Mucosa of gallbladder (tissue), 1 donor: ENCODE measurements at regions not wholly inside any gene's neighbourhood (a gene's known extent, or its start where the extent isn't known, plus 50 kb on each side); places are given as distances from the start of the nearest gene placed in this dataset.
"Not testable (repeated sequence)": the region's sequence is repeated elsewhere in the genome, so short reads cannot be mapped to it uniquely, and the experiment has no call there.

Experiments
- DNase-seq: peaks from one replicate; pipeline ENCODE4 v3.0.0-alpha.2; 2020; ENCODE audit warnings: low spot score
- donor health status: DM: no; HTN: no; CAD: no.

DNA sequence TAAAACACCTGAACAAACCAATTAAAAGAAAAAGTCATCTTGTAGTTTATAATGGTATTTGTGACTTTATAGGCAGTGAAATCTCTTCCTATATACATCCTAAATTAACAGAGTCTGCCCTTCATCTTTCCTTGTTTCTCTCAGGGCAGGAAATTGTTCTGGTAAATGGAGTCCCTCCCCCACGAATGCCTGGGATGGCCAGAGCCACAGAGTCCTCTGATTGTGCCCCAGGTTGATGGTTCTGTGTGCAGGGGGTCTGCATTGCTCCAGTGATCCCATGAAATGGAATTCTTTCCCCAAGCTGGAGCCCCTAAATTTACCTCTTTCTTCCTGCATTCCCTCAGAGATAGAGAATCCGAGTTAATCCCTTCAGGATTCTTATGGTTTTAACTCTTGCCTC lies 155.5 kb downstream of the MTX2 start:
- DNase-seq = no peak

DNA sequence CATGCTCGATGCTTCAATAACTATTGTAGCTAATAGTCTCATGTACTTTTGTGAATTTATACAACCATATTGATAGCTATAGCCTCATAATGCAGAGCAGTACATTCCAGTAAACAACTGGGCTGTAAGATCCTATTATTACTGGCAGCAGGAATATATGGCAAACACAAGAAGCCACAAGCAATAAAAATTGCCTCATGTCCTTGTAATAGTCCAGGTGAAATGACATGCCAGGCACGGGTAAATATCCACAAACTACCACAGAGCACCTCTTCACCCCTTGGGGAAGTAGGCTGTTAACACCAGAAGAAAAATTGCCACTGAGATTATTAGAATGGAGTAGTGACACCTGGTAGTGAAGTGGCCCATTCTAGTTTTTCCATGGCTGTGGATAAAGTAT lies 158.3 kb downstream of the MTX2 start:
- no peak for DNase-seq

DNA sequence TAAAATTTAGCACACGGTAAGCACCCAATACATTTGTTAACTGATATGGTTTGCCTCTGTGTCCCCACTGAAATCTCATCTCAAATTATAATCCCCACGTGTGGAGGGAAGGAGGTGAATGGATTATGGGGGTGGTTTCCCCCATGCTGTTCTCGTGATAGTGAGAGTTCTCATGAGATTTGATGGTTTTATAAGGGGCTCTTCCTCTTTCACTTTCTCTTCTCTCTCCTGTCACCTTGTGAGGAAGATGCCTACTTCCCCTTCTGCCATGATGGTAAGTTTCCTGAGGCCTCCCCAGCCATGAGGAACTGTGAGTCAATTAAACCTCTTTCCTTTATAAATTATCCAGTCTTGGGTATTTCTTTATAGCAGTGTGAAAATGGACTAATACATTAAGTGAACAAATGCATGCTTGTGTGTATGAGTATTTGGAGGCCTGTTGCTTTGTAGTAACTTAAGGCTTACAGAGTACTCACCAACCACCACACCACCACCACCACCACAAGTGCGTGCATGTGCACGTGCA lies 159.8 kb downstream of the MTX2 start:
- DNase-seq = not testable (repeated sequence)

DNA sequence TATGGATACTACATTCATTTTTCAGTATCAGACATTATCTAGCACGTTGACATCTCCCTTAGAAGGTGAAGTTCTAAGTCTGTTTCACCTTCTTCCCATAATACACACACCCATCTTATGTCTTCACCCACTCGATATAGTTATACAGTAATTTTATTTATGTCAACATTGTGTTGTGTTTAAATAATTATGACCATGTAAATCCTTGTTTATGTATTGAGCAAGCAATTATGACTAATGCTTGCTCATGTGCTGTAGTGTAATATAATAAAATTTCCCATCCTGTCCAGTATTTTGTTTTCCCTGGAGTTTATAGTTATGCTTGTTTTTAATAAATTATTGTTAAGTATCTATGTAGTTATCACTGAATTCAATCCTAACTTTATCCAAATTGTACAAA lies 163.2 kb downstream of the MTX2 start:
- no peak for DNase-seq

DNA sequence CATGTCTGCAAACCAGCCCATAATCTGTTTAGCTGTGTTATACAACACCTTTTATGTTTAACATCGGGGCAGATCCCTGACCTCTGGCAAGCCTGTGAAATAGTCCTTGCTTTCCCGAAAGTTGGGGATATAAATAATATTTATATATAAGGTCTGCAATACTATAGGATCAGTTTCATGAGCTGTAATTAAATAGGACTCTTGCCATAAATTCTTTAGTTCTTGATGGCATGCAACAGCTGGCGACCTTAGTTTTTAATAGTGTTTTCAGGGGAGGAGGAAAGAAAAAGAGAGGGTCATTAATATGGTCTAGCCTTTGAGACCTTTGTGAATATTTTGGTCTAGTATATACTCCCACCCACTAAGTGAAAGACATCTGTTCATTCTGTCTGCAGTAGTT lies 166.5 kb downstream of the MTX2 start:
- no peak for DNase-seq

DNA sequence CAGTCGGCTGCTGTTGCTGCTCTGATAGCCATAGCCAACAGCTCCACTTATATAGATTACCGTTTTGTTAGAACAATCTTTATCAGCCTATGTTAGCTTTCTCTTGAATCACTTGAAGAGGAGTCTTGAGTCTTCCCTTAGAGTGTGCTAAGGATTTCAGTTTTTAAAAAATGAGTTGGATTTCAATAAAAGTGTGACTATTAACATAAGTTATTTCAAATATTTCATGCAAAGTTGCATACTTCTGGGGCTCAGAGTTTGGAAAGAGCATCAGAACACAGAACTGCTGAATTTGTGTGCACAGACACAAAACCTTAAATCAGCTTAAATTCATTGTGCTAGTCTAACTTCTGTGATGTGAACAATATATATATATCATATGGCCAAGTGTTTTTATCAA lies 174.7 kb downstream of the MTX2 start:
- no peak for DNase-seq

DNA sequence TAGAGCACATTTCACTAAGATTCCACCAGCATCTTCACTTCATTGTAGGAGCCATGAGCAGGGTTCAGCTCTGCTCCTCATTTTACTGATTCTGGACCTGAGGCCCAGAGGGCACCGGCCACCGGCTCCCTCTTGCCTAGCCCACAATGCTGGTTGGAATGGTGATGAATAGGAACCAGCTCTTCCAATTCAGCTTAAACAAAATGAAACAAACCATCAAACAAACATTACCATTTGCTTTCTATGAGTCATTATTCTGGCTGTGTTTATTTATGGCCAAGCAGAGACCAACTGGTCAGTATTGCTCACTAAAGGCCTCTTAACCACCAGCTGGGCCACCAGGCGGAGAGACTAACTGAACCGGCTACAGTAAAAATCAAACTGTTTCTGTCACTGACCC lies 176.7 kb downstream of the MTX2 start:
- DNase-seq = no peak

DNA sequence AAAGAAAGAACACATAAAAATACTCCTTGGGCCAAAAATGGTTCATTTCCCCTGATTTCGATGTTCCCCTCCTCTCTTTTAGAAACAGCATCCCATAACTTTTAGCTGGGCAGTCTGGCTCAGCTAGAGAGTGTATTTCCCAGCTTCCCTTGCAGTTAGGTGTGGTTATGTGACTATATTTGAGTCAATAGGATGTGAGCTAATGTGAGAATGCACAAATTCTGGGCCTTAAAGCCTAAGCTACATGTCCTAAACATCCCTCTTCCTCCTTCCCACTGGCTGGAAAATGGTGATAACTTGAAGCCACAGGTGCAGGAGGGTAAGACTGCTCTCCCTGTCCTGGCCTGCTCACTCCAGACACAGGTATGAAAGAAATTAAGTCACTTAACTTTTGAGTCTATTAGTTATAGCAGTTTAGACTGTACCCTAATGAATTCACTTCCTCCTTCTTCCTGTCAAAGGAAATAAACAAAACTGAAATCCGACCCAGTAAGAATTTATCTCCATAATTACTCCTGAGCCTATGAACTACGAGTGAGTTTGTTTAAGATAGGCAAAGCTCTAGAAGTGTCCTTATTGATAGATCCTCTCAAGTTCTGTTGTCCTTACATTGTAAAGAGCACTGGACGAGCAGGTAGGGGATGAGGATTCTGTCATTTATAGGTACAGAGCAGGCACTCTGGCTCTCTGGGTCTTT lies 177.6 kb downstream of the MTX2 start:
- DNase-seq = no peak

DNA sequence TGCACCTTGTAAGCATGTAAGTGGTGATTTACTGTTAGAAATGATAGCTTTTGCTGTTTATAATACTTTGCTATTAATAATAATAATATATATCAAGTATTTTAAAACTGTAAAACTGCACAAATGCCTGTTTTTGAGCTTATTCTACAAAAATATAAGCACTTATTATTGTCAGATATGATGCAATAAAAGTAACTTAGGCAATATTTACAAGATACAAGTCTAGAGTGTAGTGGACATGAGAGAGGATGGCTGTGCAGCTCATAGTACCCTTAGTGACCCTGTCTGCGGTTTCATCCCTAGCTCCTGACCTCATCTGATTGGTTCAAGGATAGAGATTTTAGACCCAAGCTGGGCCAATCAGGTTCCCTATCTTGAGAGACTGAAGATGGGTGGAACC lies 178.4 kb downstream of the MTX2 start:
- DNase-seq = no peak

DNA sequence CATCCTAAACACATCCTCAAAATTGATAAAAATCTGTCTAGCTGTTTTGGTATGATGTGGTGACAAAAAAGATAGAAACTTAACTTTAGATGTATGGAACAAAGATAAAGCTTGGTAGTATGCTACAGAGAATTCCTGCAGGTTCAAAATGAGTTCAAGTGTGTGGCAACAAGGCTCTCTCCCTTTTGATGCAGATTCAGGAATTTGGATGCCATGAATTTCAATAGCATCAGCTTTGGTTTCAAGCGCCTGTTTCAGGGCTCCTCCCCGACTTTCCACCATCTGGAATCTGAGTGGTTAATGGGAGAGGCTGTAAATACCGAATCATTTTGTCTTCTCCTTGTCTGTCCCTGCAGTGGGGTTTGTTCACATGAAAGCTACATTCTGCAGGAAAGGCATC lies 180.6 kb downstream of the MTX2 start:
- no peak for DNase-seq

DNA sequence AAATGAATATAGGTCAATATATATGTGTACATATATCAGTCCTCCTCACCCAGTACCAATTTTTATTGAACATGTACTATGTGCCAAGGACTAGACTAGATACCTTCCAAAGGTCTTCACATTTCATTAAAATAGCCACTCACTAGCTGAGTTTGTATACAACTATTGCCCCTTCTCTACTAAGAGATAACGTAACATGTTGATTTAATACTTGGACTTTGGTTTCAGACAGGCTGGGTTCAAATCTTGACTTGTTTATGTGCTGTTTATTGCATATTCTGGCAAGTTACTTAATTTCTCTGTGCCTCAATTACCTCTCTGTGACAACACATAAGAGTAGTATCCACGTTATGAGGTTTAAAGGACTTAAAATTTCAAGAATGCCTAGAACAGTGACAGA lies 184.5 kb downstream of the MTX2 start:
- no peak for DNase-seq

DNA sequence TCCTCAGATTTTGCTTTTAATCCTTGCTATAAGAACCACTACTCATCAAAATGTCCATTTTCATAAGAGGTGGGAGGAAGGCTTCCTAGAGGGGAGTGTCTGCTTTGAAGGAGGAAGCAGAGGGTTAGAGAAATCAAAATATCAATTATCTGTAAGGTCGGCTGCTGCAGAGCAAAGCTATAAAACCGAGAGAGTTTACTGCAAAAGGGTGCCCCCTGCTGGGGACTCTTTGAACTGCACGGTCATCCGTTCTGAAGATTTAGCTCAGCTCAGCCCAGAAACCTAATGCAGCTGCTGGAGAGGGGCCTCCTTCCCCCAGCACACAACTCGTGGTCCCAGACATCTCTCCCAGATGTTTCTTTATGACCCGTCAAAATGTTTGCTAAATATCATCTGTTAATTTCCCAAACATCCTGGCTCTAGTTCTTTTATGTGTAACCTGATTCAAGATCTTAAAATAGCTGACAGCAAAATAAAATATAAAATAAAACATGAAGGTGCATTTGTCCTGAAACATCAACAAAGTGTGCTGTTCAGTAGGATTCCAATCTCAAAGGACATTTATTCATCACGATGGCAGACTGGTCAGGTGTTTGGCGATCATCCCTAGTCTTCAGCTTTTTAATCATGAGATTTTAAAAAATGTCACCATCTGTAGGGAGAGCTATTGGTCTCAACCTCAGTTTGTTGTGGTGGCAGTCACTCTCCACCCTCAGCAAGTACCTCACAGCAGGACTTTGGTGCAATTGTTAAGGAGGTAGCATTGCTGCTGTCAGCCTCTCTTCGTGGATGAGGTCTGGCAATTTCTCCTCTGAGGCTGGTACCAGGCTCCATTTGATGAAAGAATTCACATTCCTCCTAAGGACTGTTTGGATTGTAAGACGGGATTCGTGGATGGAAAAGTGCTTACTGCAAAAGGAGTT lies 185.9 kb downstream of the MTX2 start:
- DNase-seq = peak; percentile 86

DNA sequence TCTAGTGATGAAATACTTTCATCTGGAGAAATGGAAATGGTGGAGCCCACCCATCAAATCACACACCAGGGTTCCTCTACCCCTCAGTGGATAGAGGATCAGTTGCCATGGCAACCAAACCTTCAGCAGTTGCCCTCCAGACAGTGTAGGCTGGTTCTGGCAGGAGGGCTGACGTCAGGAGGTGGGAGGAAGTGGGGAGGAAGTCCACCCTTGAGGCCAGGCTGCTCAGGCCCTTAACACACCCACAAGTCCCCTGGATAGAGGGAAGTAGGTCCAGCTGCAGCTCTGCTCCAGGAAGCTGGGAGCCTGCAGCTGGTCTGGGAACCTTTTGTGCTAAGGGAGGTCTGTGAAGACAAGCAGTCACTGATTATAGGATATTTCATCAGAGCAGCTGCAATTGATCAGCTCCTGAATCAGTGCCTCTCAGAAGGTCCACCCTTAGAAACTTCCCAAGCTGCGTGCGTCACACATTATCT lies 186.6 kb downstream of the MTX2 start:
- peak; percentile 20 for DNase-seq

DNA sequence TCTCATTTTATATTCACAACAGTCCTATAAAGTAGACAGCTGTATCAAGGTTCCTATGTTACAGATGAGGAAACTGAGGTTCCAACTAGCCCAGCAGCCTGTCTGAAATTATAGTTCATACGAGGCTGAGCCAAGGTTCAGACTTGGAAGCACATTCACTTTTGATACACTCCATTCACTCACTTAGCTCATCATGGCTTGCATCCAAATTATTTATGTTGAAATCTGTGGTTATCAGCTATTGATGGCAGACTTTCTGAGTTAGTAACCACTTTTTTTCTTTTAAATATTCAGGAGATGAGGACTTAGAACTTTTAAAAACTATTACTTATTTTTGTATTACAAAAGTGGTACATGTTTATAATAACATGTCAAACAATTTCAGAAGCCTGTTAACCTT lies 188.2 kb downstream of the MTX2 start:
- DNase-seq = no peak

DNA sequence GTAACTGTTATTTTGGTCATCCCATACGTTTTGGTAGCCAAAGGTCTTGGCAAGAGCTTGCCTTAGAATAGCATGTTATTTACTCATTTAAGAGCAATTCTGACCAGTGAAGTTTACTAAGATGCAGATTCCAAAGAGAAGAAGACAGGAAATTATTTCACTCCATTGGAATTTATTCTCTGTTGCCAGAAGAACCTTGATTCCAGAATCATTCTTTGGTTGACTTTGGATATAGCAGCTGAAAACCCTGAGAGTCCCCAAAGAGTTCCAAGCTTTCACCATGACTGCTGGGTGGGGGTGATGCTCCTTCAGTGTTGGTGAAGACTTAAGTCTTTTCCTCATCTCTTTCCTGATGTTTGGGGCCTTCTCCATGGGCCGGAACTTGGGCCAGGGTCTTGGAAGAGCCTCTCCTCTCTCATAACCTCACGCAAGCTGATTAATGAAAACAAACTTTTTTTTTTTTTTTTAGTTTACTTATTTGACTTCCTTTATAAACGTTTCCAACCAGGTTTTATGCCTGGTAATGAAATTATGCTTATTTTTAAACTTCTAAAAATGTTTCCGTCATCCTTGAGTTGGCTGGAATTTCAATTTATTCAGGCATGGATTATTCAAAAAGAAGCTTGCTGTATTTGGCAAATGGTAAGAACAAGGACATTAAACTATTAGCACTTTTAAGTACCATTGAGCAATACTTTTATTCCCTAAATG lies 192.0 kb downstream of the MTX2 start:
- no peak for DNase-seq

DNA sequence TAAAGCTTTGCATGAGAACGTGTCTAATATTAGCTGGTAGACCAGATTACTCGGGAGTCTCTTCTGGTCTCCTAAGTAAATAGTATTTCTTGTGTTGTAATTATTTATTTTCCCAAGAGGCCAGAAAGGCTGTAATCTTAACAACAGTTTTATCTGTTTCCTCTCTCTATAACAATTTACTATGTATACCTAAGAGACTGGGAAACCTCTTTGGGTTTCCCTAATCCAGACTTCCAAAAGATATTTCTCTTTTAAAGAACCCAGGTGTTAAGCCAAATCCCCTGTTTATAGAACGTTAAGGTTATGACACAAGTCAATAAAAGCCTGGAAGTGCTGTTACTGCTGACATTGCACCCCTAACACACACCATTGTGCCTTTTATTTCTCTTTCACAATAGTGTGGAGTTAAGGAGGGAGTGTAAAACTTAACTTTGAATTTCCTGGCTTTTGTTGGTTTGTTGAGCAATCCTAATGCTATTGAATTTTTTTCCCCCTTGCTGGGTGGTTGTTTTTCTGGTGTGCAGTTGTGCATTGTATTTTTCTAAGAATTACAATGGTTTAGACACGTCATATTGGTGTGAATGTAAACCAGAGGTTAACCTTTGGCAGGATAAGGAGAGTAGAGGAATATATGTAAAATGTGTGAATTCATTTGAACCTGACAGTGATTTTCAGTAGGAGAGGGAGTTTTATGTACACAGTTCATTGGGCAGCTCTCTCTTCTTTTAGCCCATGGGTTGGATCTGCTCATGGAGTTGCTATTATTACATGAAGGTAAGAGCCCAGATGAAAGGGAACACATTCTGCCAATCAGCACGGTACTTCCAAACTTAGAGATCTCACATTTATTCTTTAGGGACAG lies 192.8 kb downstream of the MTX2 start:
- DNase-seq = no peak

DNA sequence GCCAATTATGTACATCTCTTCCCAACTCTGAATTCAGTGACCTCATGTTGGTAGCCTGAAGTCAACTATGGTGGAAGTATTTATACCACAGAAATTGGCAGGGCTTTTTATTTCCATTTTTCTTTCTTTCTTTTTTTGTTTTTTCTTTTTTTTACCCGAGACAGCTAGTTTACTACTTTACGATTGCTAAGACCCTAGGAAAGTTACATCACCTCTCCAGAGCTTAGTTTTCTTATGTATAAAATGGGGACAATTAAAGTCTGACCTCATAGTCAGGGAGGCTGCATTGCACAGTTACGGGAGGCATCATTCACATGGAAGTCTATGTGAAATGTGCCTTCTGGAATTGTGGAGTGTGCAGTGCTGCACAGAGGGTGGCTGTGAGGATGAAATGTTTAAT lies 194.3 kb downstream of the MTX2 start:
- no peak for DNase-seq

DNA sequence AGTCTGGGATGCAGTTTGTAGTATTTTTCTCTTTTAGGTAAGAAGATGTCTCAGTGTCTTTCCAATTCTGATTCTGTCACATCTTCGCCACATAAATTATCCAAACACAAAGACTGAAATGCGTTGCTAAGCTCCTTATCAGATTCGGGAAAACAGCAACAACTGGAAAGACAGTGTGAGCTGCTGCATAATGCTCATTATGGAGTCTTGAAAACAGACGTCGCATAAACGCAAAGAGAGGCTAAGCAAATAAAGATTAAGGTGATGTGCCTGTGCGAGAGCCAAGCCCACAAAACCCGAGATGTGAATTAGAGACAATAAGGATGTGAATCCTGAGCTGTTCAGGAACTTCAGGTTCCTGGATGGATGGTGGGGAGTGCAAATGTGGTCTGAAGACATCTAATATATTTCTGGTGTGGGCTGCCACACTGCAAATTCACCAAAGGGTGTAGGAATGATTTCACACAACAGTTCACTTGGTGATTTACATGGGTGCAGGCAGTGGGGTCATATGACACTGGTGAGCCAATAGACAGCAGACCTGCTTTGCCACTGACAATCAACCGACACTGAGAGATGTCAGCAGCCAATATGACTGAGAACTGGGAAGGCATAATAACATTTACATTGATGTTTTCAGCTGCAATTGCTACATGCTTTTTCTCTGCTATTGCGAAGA lies 195.8 kb downstream of the MTX2 start:
- no peak for DNase-seq

DNA sequence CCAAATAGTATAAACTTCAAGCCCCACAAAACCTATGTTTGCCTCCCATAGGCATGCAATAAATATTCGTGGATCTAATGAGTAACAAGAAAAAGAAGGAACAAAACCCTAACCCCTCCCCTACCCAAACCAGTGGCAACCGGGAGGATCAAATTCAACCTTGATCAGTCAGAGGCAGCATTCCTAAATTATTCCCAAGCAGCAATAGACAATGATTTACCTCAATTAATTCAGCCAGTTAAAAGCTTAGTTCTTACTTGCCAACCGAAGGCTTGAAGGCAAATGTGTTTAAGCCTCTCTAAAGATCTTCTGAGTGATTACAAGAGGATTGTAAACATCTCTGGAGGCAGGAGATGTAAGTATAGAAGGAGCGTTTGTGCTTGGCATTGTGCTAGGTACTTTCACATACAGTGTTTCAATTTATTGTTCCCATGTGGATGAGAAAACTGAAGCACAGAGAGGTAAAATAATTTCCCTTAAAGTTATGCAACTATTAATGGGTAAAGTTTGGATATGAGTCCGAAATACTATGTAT lies 197.7 kb downstream of the MTX2 start:
- DNase-seq = no peak

DNA sequence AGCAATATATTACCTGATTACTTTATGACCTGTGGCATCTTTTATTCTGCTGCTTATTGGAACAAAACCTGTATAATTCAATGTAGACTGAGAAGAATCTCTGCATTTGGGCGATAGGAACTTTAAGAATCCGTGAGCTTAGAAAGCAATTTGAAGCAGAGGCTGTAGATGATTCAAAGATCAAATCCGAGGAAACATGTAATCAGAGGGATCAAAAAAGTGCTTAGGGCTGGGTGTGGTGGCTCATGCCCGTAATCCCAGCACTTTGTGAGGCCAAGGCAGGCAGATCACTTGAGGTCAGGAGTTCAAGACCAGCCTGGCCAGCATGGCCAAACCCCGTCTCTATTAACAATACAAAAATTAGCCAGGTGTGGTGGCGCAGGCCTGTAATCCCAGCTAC lies 198.4 kb downstream of the MTX2 start:
- no peak for DNase-seq
